ENCODE measurements at regions not wholly inside any gene's neighbourhood (a gene's known extent, or its start where the extent isn't known, plus 50 kb on each side); places are given as distances from the start of the nearest gene placed in this dataset.

- Histone ChIP-seq H3K9ac (ENCODE audit: low read length) (no peak overlapping the region), H3K4me1 (ENCODE audit: control insufficient read depth, insufficient read depth, low read length) (peaks cover 7% of the 10 kb centered on the region; the same call in 1 of the 2 replicates), H3K4me3 (ENCODE audit: low read depth, low read length) (no peak overlapping the region), H3K27me3 (ENCODE audit: control insufficient read depth, insufficient read depth, low read length) (no peaks in the 10 kb centered on the region), H3K27ac (ENCODE audit: low read depth, low read length) (no peak overlapping the region), H3K9me3 (ENCODE audit: control insufficient read depth, insufficient read depth, low read depth, low read length) (no peaks in the 10 kb centered on the region), H3K36me3 (ENCODE audit: control insufficient read depth, insufficient read depth, low read length) (no peaks in the 10 kb centered on the region)
Measured at GRCh38 chr6:40958738-40959137, 80.3 kb downstream of the UNC5CL start.

GRCh38 chr6:40957616-40958492 is 81.2 kb downstream of the UNC5CL start:
- no peak overlapping the region for H3K4me3 ChIP-seq (ENCODE audit: low read depth, low read length)
- H3K4me1 ChIP-seq (ENCODE audit: control insufficient read depth, insufficient read depth, low read length): 0 out of 2 replicates have a peak, but pooled peaks cover 7% of the 10 kb centered on the region
- H3K36me3 ChIP-seq (ENCODE audit: control insufficient read depth, insufficient read depth, low read length): no peaks in the 10 kb centered on the region
- no peak overlapping the region for H3K27ac ChIP-seq (ENCODE audit: low read depth, low read length)
- H3K27me3 ChIP-seq (ENCODE audit: control insufficient read depth, insufficient read depth, low read length): no peaks in the 10 kb centered on the region
- H3K9me3 ChIP-seq (ENCODE audit: control insufficient read depth, insufficient read depth, low read depth, low read length): no peaks in the 10 kb centered on the region
- H3K9ac ChIP-seq (ENCODE audit: low read length): no peak overlapping the region

GRCh38 chr6:40956936-40957335 is 82.1 kb downstream of the UNC5CL start:
- Histone ChIP-seq H3K4me1 (ENCODE audit: control insufficient read depth, insufficient read depth, low read length) (0 out of 2 replicates have a peak, but pooled peaks cover 5% of the 10 kb centered on the region), H3K27me3 (ENCODE audit: control insufficient read depth, insufficient read depth, low read length) (no peaks in the 10 kb centered on the region), H3K36me3 (ENCODE audit: control insufficient read depth, insufficient read depth, low read length) (no peaks in the 10 kb centered on the region), H3K27ac (ENCODE audit: low read depth, low read length) (no peak overlapping the region), H3K9me3 (ENCODE audit: control insufficient read depth, insufficient read depth, low read depth, low read length) (no peaks in the 10 kb centered on the region), H3K9ac (ENCODE audit: low read length) (no peak overlapping the region), H3K4me3 (ENCODE audit: low read depth, low read length) (no peak overlapping the region)

- Histone ChIP-seq H3K9me3 (ENCODE audit: control insufficient read depth, insufficient read depth, low read depth, low read length) (no peaks in the 10 kb centered on the region), H3K4me3 (ENCODE audit: low read depth, low read length) (no peak overlapping the region), H3K27ac (ENCODE audit: low read depth, low read length) (no peak overlapping the region), H3K27me3 (ENCODE audit: control insufficient read depth, insufficient read depth, low read length) (no peaks in the 10 kb centered on the region), H3K4me1 (ENCODE audit: control insufficient read depth, insufficient read depth, low read length) (peaks cover 22% of the 10 kb centered on the region), H3K36me3 (ENCODE audit: control insufficient read depth, insufficient read depth, low read length) (no peaks in the 10 kb centered on the region), H3K9ac (ENCODE audit: low read length) (no peak overlapping the region)
Measured at GRCh38 chr6:40955178-40955545, 83.9 kb downstream of the UNC5CL start.

GRCh38 chr6:40954446-40955177 is 84.4 kb downstream of the UNC5CL start:
- Histone ChIP-seq H3K9me3 (ENCODE audit: control insufficient read depth, insufficient read depth, low read depth, low read length) (no peaks in the 10 kb centered on the region), H3K27me3 (ENCODE audit: control insufficient read depth, insufficient read depth, low read length) (no peaks in the 10 kb centered on the region), H3K4me3 (ENCODE audit: low read depth, low read length) (no peak overlapping the region), H3K9ac (ENCODE audit: low read length) (no peak overlapping the region), H3K4me1 (ENCODE audit: control insufficient read depth, insufficient read depth, low read length) (peaks cover 27% of the 10 kb centered on the region), H3K27ac (ENCODE audit: low read depth, low read length) (no peak overlapping the region), H3K36me3 (ENCODE audit: control insufficient read depth, insufficient read depth, low read length) (no peaks in the 10 kb centered on the region)

- peaks cover 38% of the 10 kb centered on the region for H3K4me1 ChIP-seq (ENCODE audit: control insufficient read depth, insufficient read depth, low read length)
- H3K4me3 ChIP-seq (ENCODE audit: low read depth, low read length): no peak overlapping the region
- no peaks in the 10 kb centered on the region for H3K27me3 ChIP-seq (ENCODE audit: control insufficient read depth, insufficient read depth, low read length)
- H3K27ac ChIP-seq (ENCODE audit: low read depth, low read length): no peak overlapping the region
- no peak overlapping the region for H3K9ac ChIP-seq (ENCODE audit: low read length)
- H3K36me3 ChIP-seq (ENCODE audit: control insufficient read depth, insufficient read depth, low read length): no peaks in the 10 kb centered on the region
- no peaks in the 10 kb centered on the region for H3K9me3 ChIP-seq (ENCODE audit: control insufficient read depth, insufficient read depth, low read depth, low read length)
Measured at GRCh38 chr6:40953486-40953885, 85.5 kb downstream of the UNC5CL start.

GRCh38 chr6:40950986-40951698 is 87.9 kb downstream of the UNC5CL start:
- Histone ChIP-seq H3K9ac (ENCODE audit: low read length) (no peak overlapping the region), H3K36me3 (ENCODE audit: control insufficient read depth, insufficient read depth, low read length) (no peaks in the 10 kb centered on the region), H3K27ac (ENCODE audit: low read depth, low read length) (no peak overlapping the region; the same call in 1 of the 2 replicates), H3K27me3 (ENCODE audit: control insufficient read depth, insufficient read depth, low read length) (no peaks in the 10 kb centered on the region), H3K9me3 (ENCODE audit: control insufficient read depth, insufficient read depth, low read depth, low read length) (no peaks in the 10 kb centered on the region), H3K4me3 (ENCODE audit: low read depth, low read length) (no peak overlapping the region), H3K4me1 (ENCODE audit: control insufficient read depth, insufficient read depth, low read length) (peaks cover 46% of the 10 kb centered on the region)

- H3K9ac ChIP-seq (ENCODE audit: low read length): no peak overlapping the region
- H3K4me3 ChIP-seq (ENCODE audit: low read depth, low read length): no peak overlapping the region
- peak overlapping the region; percentile 49; the same call in 1 of the 2 replicates for H3K27ac ChIP-seq (ENCODE audit: low read depth, low read length)
- no peaks in the 10 kb centered on the region for H3K27me3 ChIP-seq (ENCODE audit: control insufficient read depth, insufficient read depth, low read length)
- H3K4me1 ChIP-seq (ENCODE audit: control insufficient read depth, insufficient read depth, low read length): peaks cover 46% of the 10 kb centered on the region
- no peaks in the 10 kb centered on the region for H3K9me3 ChIP-seq (ENCODE audit: control insufficient read depth, insufficient read depth, low read depth, low read length)
- no peaks in the 10 kb centered on the region for H3K36me3 ChIP-seq (ENCODE audit: control insufficient read depth, insufficient read depth, low read length)
Measured at GRCh38 chr6:40948570-40948969, 90.5 kb downstream of the UNC5CL start.

- H3K4me3 ChIP-seq (ENCODE audit: low read depth, low read length): no peak overlapping the region
- no peaks in the 10 kb centered on the region for H3K36me3 ChIP-seq (ENCODE audit: control insufficient read depth, insufficient read depth, low read length)
- H3K27me3 ChIP-seq (ENCODE audit: control insufficient read depth, insufficient read depth, low read length): no peaks in the 10 kb centered on the region
- H3K4me1 ChIP-seq (ENCODE audit: control insufficient read depth, insufficient read depth, low read length): peaks cover 46% of the 10 kb centered on the region
- H3K9ac ChIP-seq (ENCODE audit: low read length): no peak overlapping the region
- peak overlapping the region; percentile 49 for H3K27ac ChIP-seq (ENCODE audit: low read depth, low read length)
- no peaks in the 10 kb centered on the region for H3K9me3 ChIP-seq (ENCODE audit: control insufficient read depth, insufficient read depth, low read depth, low read length)
Measured at GRCh38 chr6:40947876-40948526, 91.0 kb downstream of the UNC5CL start.

- no peak overlapping the region for H3K9ac ChIP-seq (ENCODE audit: low read length)
- H3K9me3 ChIP-seq (ENCODE audit: control insufficient read depth, insufficient read depth, low read depth, low read length): no peaks in the 10 kb centered on the region
- H3K36me3 ChIP-seq (ENCODE audit: control insufficient read depth, insufficient read depth, low read length): no peaks in the 10 kb centered on the region
- no peaks in the 10 kb centered on the region for H3K27me3 ChIP-seq (ENCODE audit: control insufficient read depth, insufficient read depth, low read length)
- no peak overlapping the region for H3K27ac ChIP-seq (ENCODE audit: low read depth, low read length)
- H3K4me3 ChIP-seq (ENCODE audit: low read depth, low read length): no peak overlapping the region
- H3K4me1 ChIP-seq (ENCODE audit: control insufficient read depth, insufficient read depth, low read length): peaks cover 43% of the 10 kb centered on the region
Measured at GRCh38 chr6:40946738-40947301, 92.2 kb downstream of the UNC5CL start.

All from HUES6 (cell line).